GM19455 (cell line): ENCODE measurements at regions not wholly inside any gene's neighbourhood (a gene's known extent, or its start where the extent isn't known, plus 50 kb on each side); places are given as distances from the start of the nearest gene placed in this dataset.

Experiments used
- ATAC-seq: cut with Tn5 transposase; IDR thresholded peaks from one replicate; pipeline ENCODE4 v1.9.1; 2021; ENCODE audit not compliant: unreplicated experiment

DNA sequence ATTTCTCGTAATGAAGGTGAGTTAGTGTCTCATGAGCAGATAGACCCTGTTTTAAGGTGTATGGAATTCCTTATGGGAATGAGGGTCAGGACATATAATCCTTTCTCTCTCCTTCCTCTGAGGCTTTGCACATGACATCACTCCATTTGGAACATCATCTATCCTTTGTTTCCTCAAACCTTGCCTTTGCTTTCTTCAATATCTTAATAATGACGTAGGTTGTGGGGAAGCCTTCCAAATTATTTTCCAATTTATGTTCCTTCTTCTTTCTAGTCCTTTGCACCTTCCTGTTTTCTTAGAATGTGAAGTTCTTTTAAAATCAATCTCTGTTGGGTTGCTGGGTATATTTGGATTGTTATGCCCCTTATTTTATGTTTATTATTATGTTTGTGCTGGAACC lies 502.9 kb upstream of the STXBP6 start:
- no peak for ATAC-seq

DNA sequence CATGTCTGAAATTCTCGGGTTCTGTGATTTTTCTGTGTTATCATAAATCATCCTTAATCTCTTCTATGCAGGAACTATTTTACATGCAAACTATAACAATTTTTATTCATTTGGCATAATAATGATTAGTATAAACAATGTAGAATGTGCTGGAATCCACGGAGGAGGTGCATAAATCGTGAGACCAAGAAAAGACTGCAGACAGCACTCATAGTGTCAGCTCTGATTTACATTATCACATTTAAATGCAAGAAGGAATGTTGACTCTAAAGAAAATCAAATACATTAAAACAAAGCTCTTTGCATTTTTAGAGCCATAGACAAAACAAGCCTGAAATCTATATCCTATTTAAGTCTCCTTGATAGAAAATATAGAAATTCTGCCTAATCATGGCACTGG lies 501.7 kb upstream of the STXBP6 start:
- no peak for ATAC-seq

- ATAC-seq = no peak
Measured at GRCh38 chr14:25546826-25547225, 496.9 kb upstream of the STXBP6 start.

- no peak for ATAC-seq
Measured at GRCh38 chr14:25537846-25538455, 488.0 kb upstream of the STXBP6 start.

GRCh38 chr14:25526290-25526689 lies 476.3 kb upstream of the STXBP6 start:
- no peak for ATAC-seq

DNA sequence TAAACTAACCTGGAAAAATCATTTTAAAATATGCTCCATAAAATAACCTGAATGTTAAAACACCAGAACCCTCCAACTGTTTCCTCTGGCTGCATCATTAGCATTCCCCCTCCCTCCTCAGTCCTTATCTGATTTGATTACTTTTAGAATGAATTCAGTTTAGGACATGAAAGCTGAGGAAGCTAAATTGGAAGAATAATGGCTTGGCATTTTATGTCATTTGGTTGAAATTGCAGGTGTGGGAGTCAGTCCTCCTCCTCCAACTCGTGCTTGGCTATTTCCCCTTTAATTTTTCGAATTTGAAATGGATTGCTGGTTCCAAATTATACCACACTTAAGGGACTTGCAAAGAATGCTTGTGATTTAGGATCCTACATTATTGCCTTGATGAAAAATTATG lies 473.0 kb upstream of the STXBP6 start:
- no peak for ATAC-seq

- no peak for ATAC-seq
Measured at GRCh38 chr14:25522116-25522515, 472.2 kb upstream of the STXBP6 start.

DNA sequence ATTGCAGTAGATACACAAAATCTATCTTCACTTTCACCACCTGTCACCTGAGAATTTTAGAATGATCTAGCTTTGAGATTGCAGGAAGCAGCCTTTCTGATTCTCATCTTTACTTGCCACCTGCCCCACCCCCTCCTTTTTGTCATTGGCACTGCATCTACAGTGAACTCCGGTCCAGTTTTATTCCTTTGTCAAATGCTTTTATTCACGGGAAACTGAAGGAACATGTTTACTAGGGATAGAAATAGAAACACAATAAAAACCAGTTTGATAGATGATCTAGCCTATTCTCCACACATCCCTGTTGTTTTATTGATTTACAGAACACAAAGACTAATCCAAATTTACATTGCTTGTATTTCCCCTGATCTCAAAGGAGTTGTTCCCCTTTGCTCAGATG lies 471.7 kb upstream of the STXBP6 start:
- ATAC-seq = no peak

DNA sequence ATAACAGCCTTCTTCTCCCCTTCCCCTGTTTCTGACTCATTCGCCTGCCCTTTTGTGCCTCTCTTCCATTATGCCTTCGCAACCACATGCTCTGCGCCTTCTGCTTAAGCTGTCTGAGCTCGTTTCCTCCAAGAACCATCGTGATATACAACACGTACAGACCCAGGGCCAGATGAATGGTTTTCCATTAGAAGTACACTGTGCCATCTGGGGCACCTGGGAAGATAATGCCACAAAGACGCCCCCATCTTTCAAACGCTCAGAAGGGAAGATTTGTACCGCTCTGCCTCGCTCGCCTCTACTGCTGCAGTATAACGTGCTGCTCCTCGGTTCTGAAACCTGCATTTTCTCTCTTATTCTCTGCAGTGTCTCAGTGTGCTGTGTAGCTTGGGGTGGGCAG lies 470.9 kb upstream of the STXBP6 start:
- ATAC-seq = no peak

DNA sequence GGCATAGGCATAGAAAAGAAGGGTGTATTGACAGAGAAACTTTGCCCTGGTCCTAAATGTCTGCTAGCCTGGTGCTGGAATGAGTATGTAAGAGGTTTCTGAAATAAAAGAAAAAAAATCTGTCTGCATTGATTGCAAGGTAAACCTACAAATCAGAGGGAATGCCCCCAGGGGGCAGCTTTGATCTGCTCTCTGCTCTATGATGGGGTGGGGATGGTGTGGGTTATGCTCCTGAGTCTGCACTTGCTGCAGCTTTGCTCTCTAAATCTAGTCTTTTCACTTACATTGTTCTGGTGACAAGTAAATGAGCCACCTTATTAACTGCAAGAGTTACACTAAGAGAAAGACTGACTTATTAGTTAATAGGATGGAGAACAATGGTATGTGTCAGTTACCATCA lies 468.4 kb upstream of the STXBP6 start:
- no peak for ATAC-seq

- ATAC-seq = no peak
Measured at GRCh38 chr14:25516838-25517237, 466.9 kb upstream of the STXBP6 start.

- ATAC-seq = no peak
Measured at GRCh38 chr14:25508845-25509244, 458.9 kb upstream of the STXBP6 start.

GRCh38 chr14:25501749-25502148 lies 451.8 kb upstream of the STXBP6 start:
- ATAC-seq = no peak

- no peak for ATAC-seq
Measured at GRCh38 chr14:25488961-25489360, 439.0 kb upstream of the STXBP6 start.

- ATAC-seq = no peak
Measured at GRCh38 chr14:25485381-25485780, 435.4 kb upstream of the STXBP6 start.

DNA sequence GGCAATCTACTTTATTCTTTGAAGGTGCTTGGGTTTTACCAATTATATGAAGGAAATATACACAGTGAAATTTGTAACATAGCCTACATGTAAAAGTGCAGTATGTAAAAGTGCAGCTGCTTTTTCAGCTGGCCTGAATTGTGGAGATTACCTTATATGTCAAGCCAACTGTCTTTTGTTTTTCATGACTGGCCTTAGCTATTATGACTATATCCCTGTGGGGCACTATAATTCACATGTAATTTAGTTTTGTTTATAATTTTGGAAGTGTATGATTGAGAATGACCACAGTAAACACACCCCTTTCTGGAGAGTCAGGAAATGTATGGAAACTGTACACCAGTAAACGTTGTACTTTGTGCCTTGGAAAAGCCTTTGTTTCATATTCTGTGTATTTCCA lies 435.0 kb upstream of the STXBP6 start:
- no peak for ATAC-seq

GRCh38 chr14:25484235-25484634 lies 434.3 kb upstream of the STXBP6 start:
- no peak for ATAC-seq

GRCh38 chr14:25477316-25478098 lies 427.6 kb upstream of the STXBP6 start:
- ATAC-seq = no peak

GRCh38 chr14:25472700-25473099 lies 422.8 kb upstream of the STXBP6 start:
- ATAC-seq = no peak

DNA sequence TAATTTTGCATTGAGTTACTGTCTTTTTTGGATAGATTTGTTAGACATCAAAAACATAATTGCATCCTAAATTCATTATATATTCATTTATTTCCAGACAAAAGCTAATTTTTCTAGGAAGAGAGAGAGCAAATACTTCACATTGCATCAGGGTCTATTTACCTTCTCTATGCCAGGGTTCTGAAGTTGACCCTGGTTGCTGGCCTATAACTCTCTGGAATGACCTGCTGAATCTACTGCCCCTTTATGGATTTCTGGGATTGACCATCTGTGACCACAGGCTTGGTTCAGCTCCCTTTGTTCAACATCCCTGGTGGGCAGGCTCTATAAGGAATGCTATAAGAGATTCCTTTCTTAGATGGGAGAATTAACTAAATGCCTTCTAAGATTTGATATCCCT lies 414.8 kb upstream of the STXBP6 start:
- ATAC-seq = no peak

DNA sequence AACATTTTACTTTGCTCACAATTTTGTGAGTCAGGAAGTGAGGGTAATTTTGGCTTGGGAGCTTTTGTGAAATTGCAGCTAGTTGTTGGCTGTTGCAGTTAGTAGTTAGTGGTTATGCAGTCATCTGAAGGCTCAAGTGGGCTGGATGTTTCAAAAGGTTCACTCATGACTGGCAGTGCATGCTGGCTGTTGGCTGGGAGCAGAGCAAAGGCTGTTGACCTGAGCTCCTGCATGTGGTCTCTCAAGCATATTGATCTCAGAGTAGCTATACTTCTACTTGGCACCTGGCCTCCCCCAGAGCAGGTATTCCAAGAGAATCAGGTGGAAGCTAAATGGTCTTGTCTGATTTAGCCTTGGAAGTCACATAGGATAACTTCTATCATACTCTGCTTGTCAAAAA lies 414.1 kb upstream of the STXBP6 start:
- no peak for ATAC-seq

- ATAC-seq = no peak
Measured at GRCh38 chr14:25463480-25463879, 413.5 kb upstream of the STXBP6 start.

DNA sequence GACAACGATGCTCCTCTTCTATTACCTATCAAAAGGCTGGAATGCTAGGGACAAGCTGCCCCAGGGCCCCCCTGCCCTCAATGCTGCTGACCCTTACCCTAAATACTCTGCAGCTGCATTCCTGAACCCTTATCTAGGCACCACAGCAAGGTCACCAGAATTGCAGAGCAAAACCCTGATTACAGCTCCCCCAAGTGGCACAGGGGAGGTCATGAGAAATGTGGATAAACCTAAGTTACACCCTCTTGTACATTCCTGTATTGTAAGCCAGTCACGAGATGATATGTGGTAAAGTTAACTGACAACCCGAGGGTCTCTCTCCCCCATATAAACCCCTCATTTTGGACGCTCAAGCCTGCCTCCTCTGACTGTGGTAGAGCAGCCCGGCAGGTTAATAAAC lies 411.8 kb upstream of the STXBP6 start:
- ATAC-seq = no peak
